PC-3 (cell line): ENCODE measurements at regions not wholly inside any gene's neighbourhood (a gene's known extent, or its start where the extent isn't known, plus 50 kb on each side); places are given as distances from the start of the nearest gene placed in this dataset.

Experiments used
- ATAC-seq: fragments of 200-7000 bp; cut with Tn5 transposase; 2 replicates; pipeline ENCODE4 v1.9.1; 2020; ENCODE audit warnings: mild to moderate bottlenecking, moderate library complexity
- BruUV-seq: library from RNA; stranded (reverse); fragments of 400-500 nt; replicated peaks from 2 replicates; lab custom pipeline; 2021; lab: Mats Ljungman, UMichigan
- CTCF ChIA-PET: fragments of 300-600 bp; sonication (Branson Sonifier 250); formaldehyde crosslinking; loops from one replicate; lab custom pipeline; 2022; ENCODE audit warnings: antibody characterized with exemption; lab: Charles Lee
- POLR2A ChIA-PET: fragments of 300-600 bp; sonication (Branson Sonifier 250); formaldehyde crosslinking; loops from one replicate; lab custom pipeline; 2022; ENCODE audit warnings: antibody characterized with exemption; ENCODE audit not compliant: unreplicated experiment; lab: Charles Lee
- DNase-seq: peaks from one replicate; pipeline ENCODE4 v3.0.0-alpha.2; 2015
- H2AFZ ChIP-seq: fragments of 300-600 bp; sonication (generic); 2 replicates; pipeline ENCODE4 v1.6.0; 2016; ENCODE audit warnings: antibody characterized with exemption, low read length
- H3F3A ChIP-seq: fragments of 300-600 bp; sonication (generic); one replicate; pipeline ENCODE4 v1.6.0; 2017; ENCODE audit warnings: antibody characterized with exemption, low read length, control low read depth, mild to moderate bottlenecking; ENCODE audit not compliant: unreplicated experiment
- H3K27ac ChIP-seq: fragments of 300-600 bp; sonication (generic); 2 replicates; pipeline ENCODE4 v1.5.1; 2016; ENCODE audit warnings: mild to moderate bottlenecking, low read length
- H3K27me3 ChIP-seq: fragments of 300-600 bp; sonication (generic); 2 replicates; pipeline ENCODE4 v1.6.1; 2016; ENCODE audit warnings: low read length, mixed read lengths
- H3K36me3 ChIP-seq: fragments of 300-600 bp; sonication (generic); 2 replicates; pipeline ENCODE4 v1.6.1; 2016; ENCODE audit warnings: low read depth, mixed run types, low read length, mixed read lengths
- H3K4me1 ChIP-seq: fragments of 300-600 bp; sonication (generic); 2 replicates; pipeline ENCODE4 v1.5.1; 2016; ENCODE audit warnings: low read length; ENCODE audit not compliant: insufficient read depth
- H3K4me2 ChIP-seq: fragments of 300-600 bp; sonication (generic); 2 replicates; pipeline ENCODE4 v1.6.0; 2016; ENCODE audit warnings: low read length
- H3K4me3 ChIP-seq: fragments of 300-600 bp; sonication (generic); 2 replicates; pipeline ENCODE4 v1.5.1; 2016; ENCODE audit warnings: mild to moderate bottlenecking, low read length, mixed read lengths
- H3K79me2 ChIP-seq: fragments of 300-600 bp; sonication (generic); 2 replicates; pipeline ENCODE4 v1.6.1; 2017; ENCODE audit warnings: low read length, mixed read lengths
- H3K9ac ChIP-seq: fragments of 300-600 bp; sonication (generic); 2 replicates; pipeline ENCODE4 v1.6.0; 2016; ENCODE audit warnings: mild to moderate bottlenecking, low read length
- H3K9me2 ChIP-seq: fragments of 300-600 bp; sonication (generic); replicated peaks from 2 replicates; pipeline ENCODE4 v1.6.1; 2016; ENCODE audit warnings: mixed run types, low read length, mixed read lengths
- H3K9me3 ChIP-seq: fragments of 300-600 bp; sonication (generic); 2 replicates; pipeline ENCODE4 v1.6.1; 2016; ENCODE audit warnings: low read length, mixed read lengths
- H4K20me1 ChIP-seq: fragments of 300-600 bp; sonication (generic); 2 replicates; pipeline ENCODE4 v1.6.1; 2016; ENCODE audit warnings: low read length, mixed read lengths
- EZH2 ChIP-seq: fragments of 300-600 bp; sonication (generic); IDR thresholded peaks from one replicate; pipeline ENCODE4 v1.6.1; 2017; ENCODE audit warnings: antibody characterized with exemption, mild to moderate bottlenecking, low read length; ENCODE audit not compliant: unreplicated experiment
- EZH2phosphoT487 ChIP-seq: fragments of 300-600 bp; sonication (generic); IDR thresholded peaks from 2 replicates; pipeline ENCODE4 v1.6.1; 2018; ENCODE audit warnings: mild to moderate bottlenecking, antibody characterized with exemption, low read length, borderline replicate concordance
- intact Hi-C: fragments of 100-400 bp; cut with micrococcal nuclease; formaldehyde crosslinking; loops from 2 replicates; pipeline ENCODE4 v1.9.0; 2023
- TF ChIP-seq, protein P1 (sequence below): fragments of 300-600 bp; sonication (generic); conservative IDR thresholded peaks from 2 replicates; pipeline ENCODE4 v1.5.1; 2017; ENCODE audit warnings: antibody characterized with exemption, low read depth, mild to moderate bottlenecking, low read length

DNA sequence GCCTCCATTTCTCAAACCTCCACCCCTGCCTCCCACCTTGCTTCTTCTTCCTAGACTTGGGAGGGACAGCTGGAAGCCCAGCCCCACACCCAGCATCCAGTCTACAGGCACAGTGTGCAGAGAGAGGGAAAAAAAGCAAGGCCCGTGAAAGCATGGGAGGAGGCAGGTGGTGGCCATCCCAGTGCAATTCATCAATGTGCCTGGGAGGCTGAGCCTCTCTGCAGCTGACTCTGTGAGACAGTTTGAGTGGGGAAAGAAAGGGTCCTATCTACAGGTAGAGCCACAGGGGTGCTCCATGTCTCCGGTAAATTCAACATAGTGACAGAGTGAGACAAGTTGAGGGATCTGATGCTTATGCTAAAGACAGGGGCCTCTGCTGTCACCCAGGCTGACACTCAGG lies 340.6 kb downstream of the DYSF start:
- intact Hi-C loops = loop anchor here (1.0 to 10.0 kb wide), 5 partner anchors 40 to 781 kb away; no protein-coding TSS in a partner anchor
- Histone ChIP-seq H3F3A (no peaks in the 10 kb centered on the region), H4K20me1 (no peaks in the 10 kb centered on the region), H3K27ac (peak overlapping the region; percentile 36), H3K9ac (peak overlapping the region; percentile 18; the same call in 1 of the 2 replicates), H3K4me3 (no peak overlapping the region), H3K27me3 (no peaks in the 10 kb centered on the region), H3K9me2 (no peaks in the 10 kb centered on the region), H3K79me2 (no peaks in the 10 kb centered on the region), H3K9me3 (no peaks in the 10 kb centered on the region), H3K36me3 (no peaks in the 10 kb centered on the region), H3K4me1 (peaks cover 36% of the 10 kb centered on the region), H2AFZ (no peak overlapping the region), H3K4me2 (peak overlapping the region; percentile 68)
- ATAC-seq = no peak
- no TSS peak for BruUV-seq
- ChIA-PET CTCF (interaction anchor here (1.5 kb wide), 1 partner anchor 183 kb away, joined by 4 read pairs; no protein-coding TSS in a partner anchor), POLR2A (no interaction called here)
- DNase-seq = no peak
- TF ChIP-seq EZH2phosphoT487 (no peak), EZH2 (no peak)
- TF ChIP-seq, protein P1, sequence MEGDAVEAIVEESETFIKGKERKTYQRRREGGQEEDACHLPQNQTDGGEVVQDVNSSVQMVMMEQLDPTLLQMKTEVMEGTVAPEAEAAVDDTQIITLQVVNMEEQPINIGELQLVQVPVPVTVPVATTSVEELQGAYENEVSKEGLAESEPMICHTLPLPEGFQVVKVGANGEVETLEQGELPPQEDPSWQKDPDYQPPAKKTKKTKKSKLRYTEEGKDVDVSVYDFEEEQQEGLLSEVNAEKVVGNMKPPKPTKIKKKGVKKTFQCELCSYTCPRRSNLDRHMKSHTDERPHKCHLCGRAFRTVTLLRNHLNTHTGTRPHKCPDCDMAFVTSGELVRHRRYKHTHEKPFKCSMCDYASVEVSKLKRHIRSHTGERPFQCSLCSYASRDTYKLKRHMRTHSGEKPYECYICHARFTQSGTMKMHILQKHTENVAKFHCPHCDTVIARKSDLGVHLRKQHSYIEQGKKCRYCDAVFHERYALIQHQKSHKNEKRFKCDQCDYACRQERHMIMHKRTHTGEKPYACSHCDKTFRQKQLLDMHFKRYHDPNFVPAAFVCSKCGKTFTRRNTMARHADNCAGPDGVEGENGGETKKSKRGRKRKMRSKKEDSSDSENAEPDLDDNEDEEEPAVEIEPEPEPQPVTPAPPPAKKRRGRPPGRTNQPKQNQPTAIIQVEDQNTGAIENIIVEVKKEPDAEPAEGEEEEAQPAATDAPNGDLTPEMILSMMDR = no peak

DNA sequence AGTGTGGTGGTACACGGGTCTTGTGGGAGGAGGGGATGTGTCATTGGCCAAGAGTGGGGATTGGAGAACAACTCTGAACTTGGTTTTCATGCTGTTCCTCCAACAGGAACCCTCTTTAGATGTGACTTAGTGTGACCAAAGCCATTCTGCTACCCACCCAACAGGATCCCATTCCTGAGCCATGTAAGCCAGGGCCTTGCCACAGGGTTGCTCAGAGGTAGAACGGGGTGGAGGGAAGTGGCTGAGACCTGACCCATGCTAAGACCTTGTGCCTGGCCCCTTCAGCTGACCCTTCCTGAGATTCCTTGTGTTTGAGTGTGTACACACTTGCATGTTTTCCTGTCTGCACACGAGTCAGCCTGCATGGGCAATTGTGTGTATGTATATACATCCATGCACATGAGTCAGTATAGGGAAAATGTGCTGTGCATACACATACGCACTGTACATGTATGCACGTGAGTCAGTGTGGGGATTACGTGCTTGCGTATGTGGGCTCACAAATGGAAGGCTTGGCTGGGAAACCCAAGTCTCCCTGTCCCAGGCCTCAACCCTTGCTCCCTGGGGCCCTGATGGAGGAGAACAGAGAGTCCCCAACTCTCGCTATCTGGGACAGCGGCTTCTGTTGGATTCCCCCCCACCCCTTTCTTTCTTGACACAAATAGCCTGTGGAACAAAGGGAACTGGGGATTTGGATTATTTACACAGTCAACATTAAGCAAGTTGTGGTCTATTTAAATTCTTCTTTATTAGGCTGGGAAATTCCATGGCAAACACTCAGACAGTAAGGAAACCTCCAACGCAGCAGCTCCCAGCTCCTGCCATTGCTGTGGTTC lies 339.8 kb downstream of the DYSF start:
- ChIA-PET POLR2A (no interaction called here), CTCF (no interaction called here)
- Histone ChIP-seq H3K9me2 (no peaks in the 10 kb centered on the region), H3K79me2 (no peaks in the 10 kb centered on the region), H3K9ac (no peak overlapping the region), H3K9me3 (no peaks in the 10 kb centered on the region), H3K27ac (peak overlapping the region; percentile 36), H3K4me1 (peaks cover 36% of the 10 kb centered on the region), H3K4me3 (peak overlapping the region; percentile 13; the same call in 1 of the 2 replicates), H4K20me1 (no peaks in the 10 kb centered on the region), H3K36me3 (no peaks in the 10 kb centered on the region), H3K4me2 (peak overlapping the region; percentile 68), H3F3A (no peaks in the 10 kb centered on the region), H2AFZ (peak overlapping the region; percentile 33; the same call in 1 of the 2 replicates), H3K27me3 (no peaks in the 10 kb centered on the region)
- BruUV-seq = no TSS peak
- ATAC-seq (peak; percentile 71), DNase-seq (peak; percentile 85)
- TF ChIP-seq, protein P1 = no peak
- no peak for TF ChIP-seq EZH2
- TF ChIP-seq EZH2phosphoT487 = no peak
- intact Hi-C loops = loop anchor here (1.0 to 10.0 kb wide), 5 partner anchors 41 to 782 kb away; no protein-coding TSS in a partner anchor
